ENCODE measurements at regions not wholly inside any gene's neighbourhood (a gene's known extent, or its start where the extent isn't known, plus 50 kb on each side); places are given as distances from the start of the nearest gene placed in this dataset.

GRCh38 chr4:181437895-181438294 lies 805.3 kb upstream of the TENM3 start:
- no peak for DNase-seq (ENCODE audit: low read depth)
- TF ChIP-seq CTCF (IDR thresholded peaks at IDR 0.05; ENCODE audit: insufficient read depth, low read depth, low read length): no peak
- no peak overlapping the region for H3K4me3 ChIP-seq (ENCODE audit: low read depth, low read length)

- TF ChIP-seq CTCF (IDR thresholded peaks at IDR 0.05; ENCODE audit: insufficient read depth, low read depth, low read length): no peak
- H3K4me3 ChIP-seq (ENCODE audit: low read depth, low read length): no peak overlapping the region
- no peak for DNase-seq (ENCODE audit: low read depth)
Observed at GRCh38 chr4:181438641-181439040, 804.6 kb upstream of the TENM3 start.

GRCh38 chr4:181443021-181443420 lies 800.2 kb upstream of the TENM3 start:
- no peak for DNase-seq (ENCODE audit: low read depth)
- H3K4me3 ChIP-seq (ENCODE audit: low read depth, low read length): no peak overlapping the region
- no peak for TF ChIP-seq CTCF (IDR thresholded peaks at IDR 0.05; ENCODE audit: insufficient read depth, low read depth, low read length)

GRCh38 chr4:181465826-181466225 lies 777.4 kb upstream of the TENM3 start:
- no peak overlapping the region for H3K4me3 ChIP-seq (ENCODE audit: low read depth, low read length)
- DNase-seq (ENCODE audit: low read depth): no peak
- TF ChIP-seq CTCF (IDR thresholded peaks at IDR 0.05; ENCODE audit: insufficient read depth, low read depth, low read length): no peak

- no peak overlapping the region for H3K4me3 ChIP-seq (ENCODE audit: low read depth, low read length)
- no peak for TF ChIP-seq CTCF (IDR thresholded peaks at IDR 0.05; ENCODE audit: insufficient read depth, low read depth, low read length)
- DNase-seq (ENCODE audit: low read depth): no peak
Observed at GRCh38 chr4:181468451-181468850, 774.8 kb upstream of the TENM3 start.

GRCh38 chr4:181470306-181470705 lies 772.9 kb upstream of the TENM3 start:
- DNase-seq (ENCODE audit: low read depth): no peak
- no peak for TF ChIP-seq CTCF (IDR thresholded peaks at IDR 0.05; ENCODE audit: insufficient read depth, low read depth, low read length)
- no peak overlapping the region for H3K4me3 ChIP-seq (ENCODE audit: low read depth, low read length)

GRCh38 chr4:181475359-181475758 lies 767.8 kb upstream of the TENM3 start:
- H3K4me3 ChIP-seq (ENCODE audit: low read depth, low read length): no peak overlapping the region
- no peak for DNase-seq (ENCODE audit: low read depth)
- TF ChIP-seq CTCF (IDR thresholded peaks at IDR 0.05; ENCODE audit: insufficient read depth, low read depth, low read length): no peak
